ENCODE measurements at regions not wholly inside any gene's neighbourhood (a gene's known extent, or its start where the extent isn't known, plus 50 kb on each side); places are given as distances from the start of the nearest gene placed in this dataset.

- no peak for DNase-seq (ENCODE audit: low read depth)
These were observed 161.7 kb upstream of the FN1 start for GRCh38 chr2:215597577-215597976.

GRCh38 chr2:215594766-215595165 is 158.9 kb upstream of the FN1 start:
- DNase-seq (ENCODE audit: low read depth): no peak

GRCh38 chr2:215590010-215590745 is 154.3 kb upstream of the FN1 start:
- DNase-seq (ENCODE audit: low read depth): peak; percentile 39

- DNase-seq (ENCODE audit: low read depth): no peak
These were observed 148.0 kb upstream of the FN1 start for GRCh38 chr2:215583881-215584280.

GRCh38 chr2:215579809-215580208 is 143.9 kb upstream of the FN1 start:
- peak; percentile 82 for DNase-seq (ENCODE audit: low read depth)

- DNase-seq (ENCODE audit: low read depth): no peak
These were observed 141.5 kb upstream of the FN1 start for GRCh38 chr2:215577356-215577755.

- DNase-seq (ENCODE audit: low read depth): no peak
These were observed 140.7 kb upstream of the FN1 start for GRCh38 chr2:215576572-215576971.

GRCh38 chr2:215573496-215573895 is 137.6 kb upstream of the FN1 start:
- no peak for DNase-seq (ENCODE audit: low read depth)

- DNase-seq (ENCODE audit: low read depth): no peak
These were observed 136.5 kb upstream of the FN1 start for GRCh38 chr2:215572341-215572848.

- no peak for DNase-seq (ENCODE audit: low read depth)
These were observed 135.8 kb upstream of the FN1 start for GRCh38 chr2:215571689-215572088.

GRCh38 chr2:215567504-215567903 is 131.6 kb upstream of the FN1 start:
- no peak for DNase-seq (ENCODE audit: low read depth)

GRCh38 chr2:215565897-215566296 is 130.0 kb upstream of the FN1 start:
- DNase-seq (ENCODE audit: low read depth): no peak

- DNase-seq (ENCODE audit: low read depth): no peak
These were observed 121.8 kb upstream of the FN1 start for GRCh38 chr2:215557701-215558100.

- no peak for DNase-seq (ENCODE audit: low read depth)
These were observed 121.1 kb upstream of the FN1 start for GRCh38 chr2:215556979-215557378.

GRCh38 chr2:215554689-215555498 is 119.0 kb upstream of the FN1 start:
- no peak for DNase-seq (ENCODE audit: low read depth)

GRCh38 chr2:215553946-215554345 is 118.1 kb upstream of the FN1 start:
- DNase-seq (ENCODE audit: low read depth): no peak

- DNase-seq (ENCODE audit: low read depth): no peak
These were observed 116.3 kb upstream of the FN1 start for GRCh38 chr2:215552144-215552580.

- DNase-seq (ENCODE audit: low read depth): no peak
These were observed 114.5 kb upstream of the FN1 start for GRCh38 chr2:215550331-215550730.

- DNase-seq (ENCODE audit: low read depth): no peak
These were observed 112.8 kb upstream of the FN1 start for GRCh38 chr2:215548714-215549113.

GRCh38 chr2:215542690-215543089 is 106.8 kb upstream of the FN1 start:
- DNase-seq (ENCODE audit: low read depth): no peak

- no peak for DNase-seq (ENCODE audit: low read depth)
These were observed 104.8 kb upstream of the FN1 start for GRCh38 chr2:215540658-215541057.

- peak; percentile 81 for DNase-seq (ENCODE audit: low read depth)
These were observed 101.7 kb upstream of the FN1 start for GRCh38 chr2:215537611-215538010.

GRCh38 chr2:215536510-215536909 is 100.6 kb upstream of the FN1 start:
- no peak for DNase-seq (ENCODE audit: low read depth)
